ENCODE measurements at regions not wholly inside any gene's neighbourhood (a gene's known extent, or its start where the extent isn't known, plus 50 kb on each side); places are given as distances from the start of the nearest gene placed in this dataset.

DNA sequence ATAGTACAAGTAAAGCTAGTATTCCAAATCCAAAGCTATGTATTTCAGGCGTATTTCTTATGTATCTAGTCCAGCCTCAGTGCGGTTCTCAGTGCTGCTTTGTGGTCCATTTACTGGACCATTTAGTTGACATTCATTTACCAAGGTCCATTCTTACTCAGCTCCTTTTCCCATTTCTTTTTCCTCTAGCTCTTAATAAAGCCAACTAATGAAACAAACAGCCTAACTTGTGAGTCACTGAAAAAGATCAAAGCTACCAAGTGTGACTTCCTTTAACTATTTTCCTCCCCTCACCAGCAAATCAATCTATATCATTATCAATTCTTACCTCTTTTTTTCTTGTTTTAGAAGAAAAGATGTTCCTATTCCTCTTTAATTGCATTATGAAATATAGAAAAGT lies 64.0 kb downstream of the CYB561 start:
- TF ChIP-seq, protein P1, sequence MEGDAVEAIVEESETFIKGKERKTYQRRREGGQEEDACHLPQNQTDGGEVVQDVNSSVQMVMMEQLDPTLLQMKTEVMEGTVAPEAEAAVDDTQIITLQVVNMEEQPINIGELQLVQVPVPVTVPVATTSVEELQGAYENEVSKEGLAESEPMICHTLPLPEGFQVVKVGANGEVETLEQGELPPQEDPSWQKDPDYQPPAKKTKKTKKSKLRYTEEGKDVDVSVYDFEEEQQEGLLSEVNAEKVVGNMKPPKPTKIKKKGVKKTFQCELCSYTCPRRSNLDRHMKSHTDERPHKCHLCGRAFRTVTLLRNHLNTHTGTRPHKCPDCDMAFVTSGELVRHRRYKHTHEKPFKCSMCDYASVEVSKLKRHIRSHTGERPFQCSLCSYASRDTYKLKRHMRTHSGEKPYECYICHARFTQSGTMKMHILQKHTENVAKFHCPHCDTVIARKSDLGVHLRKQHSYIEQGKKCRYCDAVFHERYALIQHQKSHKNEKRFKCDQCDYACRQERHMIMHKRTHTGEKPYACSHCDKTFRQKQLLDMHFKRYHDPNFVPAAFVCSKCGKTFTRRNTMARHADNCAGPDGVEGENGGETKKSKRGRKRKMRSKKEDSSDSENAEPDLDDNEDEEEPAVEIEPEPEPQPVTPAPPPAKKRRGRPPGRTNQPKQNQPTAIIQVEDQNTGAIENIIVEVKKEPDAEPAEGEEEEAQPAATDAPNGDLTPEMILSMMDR (IDR thresholded peaks at IDR 0.05), result no peak

Data from LNCAP (cell line).